ENCODE measurements at regions not wholly inside any gene's neighbourhood (a gene's known extent, or its start where the extent isn't known, plus 50 kb on each side); places are given as distances from the start of the nearest gene placed in this dataset.
"Not testable (repeated sequence)": the region's sequence is repeated elsewhere in the genome, so short reads cannot be mapped to it uniquely, and the experiment has no call there.

DNA sequence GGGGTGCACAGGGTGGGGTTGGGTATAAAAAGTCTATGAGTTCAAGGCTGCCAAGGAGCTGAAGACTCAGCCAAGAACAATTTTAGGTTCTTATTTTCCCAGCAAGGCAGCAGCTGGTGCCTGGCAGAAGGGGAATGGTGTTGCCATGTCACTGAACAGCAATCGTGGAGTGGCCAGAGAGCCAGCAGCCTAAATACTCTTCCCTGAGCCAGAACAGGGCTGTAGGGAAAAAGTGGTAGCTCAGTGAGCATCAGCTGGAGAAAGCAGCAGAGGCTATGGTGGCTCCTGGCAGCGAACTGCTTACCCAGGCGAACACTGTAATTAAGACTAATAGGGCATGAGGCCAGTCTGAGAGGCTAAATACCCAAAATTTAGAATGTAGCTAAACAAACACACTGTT, 334.9 kb downstream of the RMST start:
- no peak for DNase-seq

DNA sequence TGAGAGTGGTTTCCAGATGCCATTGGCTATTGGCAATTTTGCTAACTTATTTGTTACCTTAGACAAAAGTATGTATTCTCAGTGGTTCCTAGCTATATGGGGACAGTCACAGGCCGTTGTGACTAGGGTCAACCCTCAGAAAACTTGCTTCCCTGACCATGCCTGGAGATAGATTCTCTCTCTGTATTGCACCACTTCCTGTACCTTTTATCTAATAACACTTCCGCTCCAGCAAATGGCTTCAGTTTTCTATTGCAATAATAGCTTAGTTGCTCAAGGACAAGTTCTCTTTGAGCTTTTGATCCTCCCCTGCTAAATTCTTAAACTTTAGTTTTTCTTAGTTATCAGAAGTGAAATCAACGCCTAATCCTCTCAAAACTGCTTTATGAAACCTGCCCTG, 338.0 kb downstream of the RMST start:
- DNase-seq, result no peak

DNA sequence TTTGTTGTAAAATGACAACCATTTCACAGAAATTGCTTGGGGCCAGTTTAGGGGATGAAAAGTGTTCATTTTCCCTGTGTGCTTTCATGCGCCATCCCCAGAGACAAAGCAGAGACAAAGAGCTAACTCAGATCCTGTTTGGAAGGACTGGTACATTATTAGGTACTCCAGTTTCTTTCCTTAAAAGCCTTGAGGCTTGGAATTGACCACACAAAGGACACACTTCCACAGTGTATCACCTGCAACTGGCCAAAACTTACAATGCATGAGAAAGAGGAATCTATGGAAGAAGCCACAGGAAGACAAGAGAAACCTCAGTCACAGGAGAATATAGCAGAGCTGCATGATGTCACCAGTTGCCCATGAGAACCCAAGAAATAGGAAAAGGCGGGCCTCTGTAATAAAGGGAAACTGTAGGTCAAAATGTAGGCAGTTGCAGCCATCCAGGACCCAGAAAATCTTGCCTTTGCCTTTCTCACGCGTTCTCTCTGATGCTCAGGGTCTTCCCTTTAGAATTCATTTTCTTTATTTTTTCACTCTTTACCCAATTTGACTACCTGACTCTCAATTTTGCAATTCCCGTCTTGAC, 339.0 kb downstream of the RMST start:
- DNase-seq, result no peak

DNA sequence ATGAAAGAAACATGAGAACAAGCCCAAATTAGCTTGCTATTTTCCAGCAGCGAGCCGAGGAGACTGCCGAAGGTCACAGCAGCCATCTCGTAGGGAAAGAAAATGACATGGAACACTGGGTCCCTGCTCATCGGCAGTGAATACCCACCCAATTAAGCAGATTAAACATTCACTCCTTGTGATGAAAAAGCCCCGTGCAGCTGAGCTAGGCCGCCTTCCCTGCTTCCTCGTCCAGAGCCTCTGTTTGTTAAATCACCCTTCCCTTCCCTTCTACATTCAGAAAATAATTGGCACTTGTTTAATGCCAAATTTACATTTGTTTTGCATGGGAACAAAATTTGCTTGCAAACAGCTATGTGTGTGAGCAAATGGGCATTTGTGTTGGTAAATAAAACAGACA, 342.5 kb downstream of the RMST start:
- no peak for DNase-seq

DNA sequence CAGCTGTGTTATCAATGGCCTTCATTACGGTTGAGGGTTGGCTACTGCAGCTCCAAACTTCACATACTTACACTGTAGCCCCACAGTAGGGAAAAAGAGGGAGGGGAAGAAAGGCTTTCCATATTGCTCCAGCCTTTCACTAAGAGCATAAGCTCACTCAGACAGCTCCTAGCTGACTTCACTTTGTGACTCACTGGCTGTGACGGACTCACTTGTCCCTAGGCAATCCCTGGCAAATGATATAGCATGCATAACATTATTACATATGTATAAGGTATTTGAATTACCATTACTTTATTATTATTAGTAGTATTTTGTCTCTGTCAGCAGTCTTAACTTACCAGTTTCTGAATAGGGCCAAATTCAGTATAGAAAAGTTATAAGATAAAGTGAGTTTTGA, 350.7 kb downstream of the RMST start:
- no peak for DNase-seq

DNA sequence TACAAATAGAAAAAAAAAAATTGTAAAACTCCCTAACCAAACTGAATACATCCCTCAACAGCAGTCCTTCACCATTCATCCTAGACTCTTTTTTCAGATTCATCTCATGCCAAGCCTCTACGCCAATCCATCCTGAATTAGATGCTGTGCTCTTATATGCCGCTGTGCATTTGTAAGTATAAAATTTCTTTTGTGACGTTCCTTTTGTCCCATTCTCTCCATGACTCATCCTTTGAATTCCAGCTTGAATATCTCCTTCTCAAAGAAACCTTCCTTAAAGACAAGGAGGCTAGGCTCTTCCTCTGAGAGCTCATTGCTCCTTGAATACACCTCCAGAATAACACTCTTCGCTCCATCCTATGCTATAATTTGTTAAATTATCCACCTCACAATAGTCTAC, 359.2 kb downstream of the RMST start:
- DNase-seq, result no peak

DNA sequence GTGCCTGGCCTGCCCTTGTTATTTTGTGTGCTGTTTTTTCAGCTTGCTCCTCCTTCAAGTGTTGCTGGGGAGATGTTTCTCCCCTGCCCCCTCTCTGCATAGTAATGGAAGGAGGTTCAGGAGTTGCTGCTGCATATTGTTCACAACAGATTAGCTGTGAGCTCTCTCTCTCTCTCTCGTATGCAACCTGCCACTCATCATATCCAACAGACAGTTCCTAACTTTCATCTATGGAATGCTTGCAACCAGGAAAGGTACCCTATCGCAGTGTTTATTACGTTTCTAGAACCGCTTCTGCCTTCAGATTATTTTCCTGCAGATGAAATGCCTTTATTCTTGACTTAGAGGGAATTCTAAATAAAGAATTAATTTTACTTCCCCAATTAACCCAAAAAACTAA, 372.9 kb downstream of the RMST start:
- DNase-seq, result no peak

DNA sequence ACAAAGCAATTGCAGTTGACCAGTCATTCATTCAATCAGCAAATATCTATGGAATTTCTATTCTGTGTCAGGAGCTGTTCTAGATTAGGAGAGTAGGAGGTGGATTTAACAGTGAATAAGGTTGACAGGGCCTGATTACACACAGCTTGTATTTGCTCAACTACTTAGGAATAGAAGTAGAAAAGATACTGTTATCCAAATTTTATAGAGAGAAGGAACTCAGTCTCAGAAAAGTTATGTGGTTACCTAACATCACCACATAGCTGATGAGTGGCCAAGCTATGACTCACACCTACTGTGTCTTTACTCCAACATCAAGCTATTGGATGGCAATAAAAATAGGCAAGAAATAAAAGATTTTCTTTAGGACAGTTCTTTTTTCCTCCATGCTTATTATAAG, 374.8 kb downstream of the RMST start:
- DNase-seq, result peak in 1 of 3 donors; percentile 2

DNA sequence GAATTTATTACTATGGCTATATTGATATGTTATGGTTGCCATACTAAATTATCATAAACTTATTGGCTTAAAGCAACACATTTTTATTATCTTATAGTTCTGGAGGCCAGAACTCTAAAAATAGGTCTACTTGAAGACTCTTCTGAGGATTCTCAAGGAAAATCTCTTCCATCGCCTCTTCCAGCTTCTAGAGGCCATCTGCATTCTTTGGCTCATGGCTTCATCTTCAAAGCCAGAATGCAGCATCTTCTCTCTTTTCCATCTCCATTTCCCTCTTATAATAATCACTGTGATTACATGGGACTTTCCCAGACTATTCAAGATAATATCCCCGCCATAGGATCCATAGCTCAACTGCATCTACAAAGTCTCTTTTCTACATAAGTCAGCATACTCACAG, 385.4 kb downstream of the RMST start:
- peak; percentile 3 to 65 (median 4) for DNase-seq

DNA sequence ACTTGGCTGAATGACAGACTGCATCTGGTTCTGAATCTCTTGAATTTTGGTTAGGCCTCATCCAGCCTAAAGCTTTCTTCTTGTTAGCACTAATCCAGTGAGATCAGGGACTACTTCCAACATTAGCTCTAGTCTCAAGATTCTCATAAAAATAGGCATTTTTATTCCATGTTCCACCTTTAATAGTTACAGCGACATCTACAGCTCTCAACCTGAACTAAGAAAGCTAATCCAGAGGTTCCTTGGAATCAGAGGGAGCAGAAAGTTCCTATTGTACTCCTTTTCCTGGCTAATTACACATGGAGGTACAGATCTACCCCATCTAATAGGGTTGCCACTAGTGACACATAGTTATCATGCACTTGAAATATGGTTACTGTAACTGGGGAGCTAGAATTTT, 391.9 kb downstream of the RMST start:
- no peak for DNase-seq

DNA sequence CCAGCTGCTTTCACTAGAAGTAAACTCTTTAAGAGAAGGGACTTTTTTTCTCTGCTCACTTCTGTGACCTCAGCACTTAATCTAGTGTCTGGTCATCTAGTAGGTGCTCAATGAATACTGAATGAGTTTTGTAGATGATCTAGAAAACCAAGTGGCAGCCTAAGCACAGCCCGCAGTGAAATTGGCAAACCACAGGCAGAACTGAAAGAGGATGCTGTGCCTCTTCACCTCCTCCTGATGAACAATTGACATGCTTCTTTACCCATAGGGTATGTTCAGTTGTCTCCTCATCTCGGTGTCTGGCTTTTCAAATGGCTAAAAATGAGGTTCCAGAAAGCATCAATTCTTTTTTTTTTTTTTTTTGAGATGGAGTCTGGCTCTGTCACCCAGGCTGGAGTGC, 399.5 kb downstream of the RMST start:
- no peak for DNase-seq

DNA sequence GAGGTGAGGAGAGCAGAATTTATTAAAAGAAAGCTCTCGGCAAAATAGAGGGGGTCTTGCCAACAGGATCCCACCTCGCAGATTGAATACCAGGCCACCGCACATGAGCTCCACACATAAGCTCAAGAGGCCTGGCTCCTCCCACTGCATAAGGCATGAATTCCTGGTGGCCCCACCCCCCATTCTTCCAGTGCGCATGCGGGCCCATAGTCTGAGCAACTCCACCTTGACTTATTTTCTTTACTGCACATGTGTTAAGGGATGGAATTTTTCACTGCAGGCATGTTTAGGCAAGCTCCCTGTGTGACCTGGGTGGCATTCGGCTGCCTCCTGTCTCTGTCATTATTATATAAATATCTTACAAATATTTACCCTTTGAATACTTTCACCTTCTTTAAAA, 412.5 kb downstream of the RMST start:
- no peak for DNase-seq

DNA sequence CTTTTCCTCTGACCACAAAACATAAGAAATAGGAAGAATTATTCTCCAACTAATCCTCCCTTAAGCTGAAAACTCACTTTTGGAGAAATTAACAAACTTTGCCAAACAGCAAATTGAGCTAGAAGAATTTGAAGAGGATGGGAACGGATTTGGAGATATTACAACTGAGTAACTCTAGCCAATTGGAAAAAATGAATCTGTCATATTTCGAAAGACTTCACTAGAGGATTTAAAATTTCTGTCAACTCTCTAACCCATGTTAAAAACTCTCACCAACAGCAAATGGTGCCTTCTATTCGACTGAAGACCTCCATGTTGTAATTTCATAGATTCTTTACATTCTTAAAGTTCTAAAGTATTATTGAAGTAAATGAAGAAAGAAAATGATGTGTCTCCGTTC, 414.2 kb downstream of the RMST start:
- DNase-seq, result no peak

DNA sequence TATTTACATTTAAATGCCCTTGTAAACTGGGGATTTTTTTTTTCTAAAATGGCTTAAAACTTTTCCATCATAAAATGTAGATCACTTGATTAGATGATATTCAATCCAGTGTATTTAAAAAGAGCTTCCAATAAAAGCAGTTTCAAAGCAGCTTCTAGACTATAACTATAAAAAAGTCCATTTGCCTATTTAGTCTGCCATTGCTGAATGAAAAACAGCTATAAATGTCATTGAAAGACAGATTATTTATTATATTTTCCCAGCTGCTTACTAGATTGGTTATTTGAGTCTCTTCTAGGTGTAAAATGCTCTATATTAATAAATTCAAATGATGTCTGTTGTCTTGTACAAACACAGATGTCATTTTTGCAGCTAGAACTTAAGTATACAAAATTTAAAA, 414.8 kb downstream of the RMST start:
- DNase-seq, result no peak

DNA sequence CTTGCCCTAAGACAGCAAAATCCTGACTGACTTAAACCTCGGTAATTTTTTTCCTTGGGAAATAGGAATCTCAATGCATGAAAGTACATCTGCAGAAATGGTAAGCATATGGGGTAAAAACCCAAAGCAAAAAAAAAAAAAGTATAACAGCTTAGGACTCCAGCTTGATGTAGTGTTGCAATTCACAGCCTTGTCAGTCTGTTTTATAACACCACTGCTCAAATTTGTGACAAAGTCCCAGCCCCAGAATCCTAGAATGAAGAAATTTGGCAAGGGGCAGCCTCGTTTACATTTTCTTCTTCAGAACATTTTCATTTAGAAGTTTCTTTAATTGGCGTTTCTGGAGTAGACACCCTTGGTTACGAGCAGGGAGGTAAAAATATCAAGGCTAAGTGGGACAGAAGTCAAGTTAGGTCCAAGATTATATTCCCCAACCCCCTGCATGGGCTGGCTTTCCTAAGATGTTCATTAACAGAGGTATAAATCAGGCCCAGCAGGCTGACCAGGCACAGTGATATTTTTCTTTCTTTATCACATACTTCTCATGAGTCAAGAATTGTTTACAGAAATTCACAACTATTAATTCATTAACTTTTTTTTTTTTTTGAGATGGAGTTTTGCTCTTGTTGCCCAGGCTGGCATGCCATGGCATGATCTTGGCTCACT, 424.0 kb downstream of the RMST start:
- no peak for DNase-seq

DNA sequence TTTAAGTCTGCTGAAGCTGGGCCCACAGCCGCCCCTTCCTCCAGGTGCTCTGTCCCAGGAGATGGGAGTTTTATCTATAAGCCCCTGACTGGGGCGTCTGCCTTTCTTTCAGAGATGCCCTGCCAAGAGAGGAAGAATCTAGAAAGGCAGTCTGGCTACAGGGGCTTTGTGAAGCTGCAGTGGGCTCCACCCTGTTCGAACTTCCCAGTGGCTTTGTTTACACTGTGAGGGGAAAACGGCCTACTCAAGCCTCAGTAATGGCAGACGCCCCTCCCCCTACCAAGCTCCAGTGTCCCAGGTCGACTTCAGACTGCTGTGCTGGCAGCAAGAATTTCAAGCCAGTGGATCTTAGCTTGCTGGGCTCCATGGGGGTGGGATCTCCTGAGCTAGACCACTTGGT, 435.3 kb downstream of the RMST start:
- DNase-seq, result not testable (repeated sequence)

DNA sequence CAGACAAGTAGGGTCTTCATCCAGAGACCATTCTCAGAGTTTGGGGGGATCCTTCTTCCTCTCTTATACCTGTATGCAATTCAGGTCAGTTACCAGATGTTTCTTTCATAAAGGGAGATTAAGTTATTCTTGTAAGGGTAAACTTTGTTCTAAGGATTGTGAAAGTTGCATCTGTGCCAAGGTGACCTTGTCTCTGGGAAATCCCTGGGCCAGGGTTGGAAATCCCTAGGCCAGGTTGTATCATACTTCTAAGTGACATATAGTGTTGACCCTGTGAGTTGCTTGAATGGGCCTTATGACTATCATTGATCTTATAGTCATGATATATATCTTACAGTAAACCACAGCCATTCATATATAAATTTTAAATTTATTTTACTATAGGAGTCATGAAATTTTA, 436.9 kb downstream of the RMST start:
- no peak for DNase-seq

DNA sequence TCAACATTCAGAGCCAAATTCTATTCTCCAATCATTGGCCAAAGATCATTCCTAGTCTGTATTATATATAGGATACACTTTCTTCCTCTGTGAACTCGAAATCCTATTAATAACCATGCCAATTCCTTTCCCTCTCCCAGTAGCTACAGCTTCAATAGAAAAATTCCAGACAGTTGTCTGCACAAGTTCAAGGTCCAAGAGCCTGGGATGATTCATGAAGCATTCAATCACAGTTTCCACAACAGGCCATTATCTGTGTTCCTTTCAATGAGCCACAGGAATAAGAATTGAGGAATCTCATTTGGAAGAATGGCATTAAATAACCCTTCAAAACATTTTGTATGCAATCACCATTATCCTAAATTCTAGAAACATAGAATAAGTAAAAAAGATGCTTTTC, 437.4 kb downstream of the RMST start:
- peak in 1 of 3 donors; percentile 10 for DNase-seq

DNA sequence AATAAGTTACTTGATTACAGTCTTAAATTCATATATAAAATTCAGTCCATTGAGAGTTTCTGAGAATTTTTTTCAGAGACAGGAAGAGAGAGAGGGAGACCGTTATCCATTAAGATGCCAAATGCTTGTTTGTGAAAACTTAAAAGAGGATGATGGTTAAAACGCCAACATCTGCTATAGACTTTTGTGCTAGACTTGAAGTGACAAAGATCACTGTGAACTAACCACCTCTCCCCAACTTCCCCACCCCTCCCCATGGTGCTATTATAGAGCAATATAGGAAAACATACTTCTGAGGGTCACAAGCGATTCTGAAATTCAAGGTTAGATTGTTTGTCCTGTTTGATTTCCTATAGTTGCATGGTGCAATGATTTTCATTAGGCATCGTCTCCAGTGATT, 440.8 kb downstream of the RMST start:
- DNase-seq, result no peak

DNA sequence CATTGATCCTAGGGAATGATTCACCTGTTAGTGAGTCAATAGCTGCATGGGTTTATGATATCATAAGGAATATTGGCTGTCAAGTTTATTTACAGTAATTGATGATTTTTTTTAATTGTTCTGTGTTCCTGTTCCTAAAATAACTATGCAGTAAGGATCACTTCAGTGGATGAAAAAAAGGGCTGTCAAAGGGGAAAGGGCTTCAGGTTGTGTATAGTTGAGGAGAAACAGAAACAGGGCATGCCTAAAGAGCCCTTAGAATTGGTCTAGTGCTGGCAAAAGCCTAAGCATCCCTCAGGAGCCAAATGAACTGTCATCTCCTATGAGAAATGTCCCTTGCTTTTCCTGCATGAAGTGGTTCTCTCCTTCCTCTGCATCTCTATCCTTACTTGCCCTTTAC, 444.9 kb downstream of the RMST start:
- DNase-seq, result no peak

DNA sequence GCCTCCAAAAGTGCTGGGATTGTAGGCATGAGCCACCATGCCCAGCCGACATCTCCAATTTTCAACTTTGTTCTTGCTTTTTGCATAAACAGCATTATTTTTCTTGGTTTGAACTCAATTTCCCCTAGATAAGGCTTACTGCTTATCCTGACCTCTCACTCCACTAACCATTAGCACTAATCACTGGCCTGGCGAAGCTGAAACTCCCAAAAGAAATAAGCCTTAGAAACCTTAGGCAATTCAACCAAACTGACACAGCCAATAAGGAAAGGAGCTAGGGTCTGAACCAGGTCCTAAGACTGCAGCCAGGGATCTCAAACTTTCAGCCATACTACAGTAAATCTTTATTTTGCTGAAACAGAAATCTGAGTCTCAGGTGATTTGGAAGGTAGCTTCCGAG, 448.0 kb downstream of the RMST start:
- DNase-seq, result no peak

DNA sequence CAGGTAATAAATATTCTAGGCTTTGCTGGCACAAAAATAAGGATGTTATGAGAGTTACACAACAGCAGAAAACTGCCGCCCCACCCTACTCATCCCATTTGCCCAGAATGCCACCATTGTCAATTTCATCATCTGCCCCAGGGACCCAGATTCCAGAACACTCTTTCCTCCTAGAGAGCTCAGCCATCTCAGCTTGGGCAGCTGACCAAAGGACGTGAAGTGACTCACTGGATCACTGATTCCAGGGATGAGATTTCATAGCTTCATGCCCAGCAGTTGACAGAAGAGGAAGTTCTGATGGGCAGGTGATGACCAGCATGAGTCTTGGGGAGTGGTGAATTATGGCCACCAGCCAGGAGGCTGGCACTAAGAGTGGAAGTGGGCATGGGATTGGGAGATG, 450.3 kb downstream of the RMST start:
- no peak for DNase-seq

DNA sequence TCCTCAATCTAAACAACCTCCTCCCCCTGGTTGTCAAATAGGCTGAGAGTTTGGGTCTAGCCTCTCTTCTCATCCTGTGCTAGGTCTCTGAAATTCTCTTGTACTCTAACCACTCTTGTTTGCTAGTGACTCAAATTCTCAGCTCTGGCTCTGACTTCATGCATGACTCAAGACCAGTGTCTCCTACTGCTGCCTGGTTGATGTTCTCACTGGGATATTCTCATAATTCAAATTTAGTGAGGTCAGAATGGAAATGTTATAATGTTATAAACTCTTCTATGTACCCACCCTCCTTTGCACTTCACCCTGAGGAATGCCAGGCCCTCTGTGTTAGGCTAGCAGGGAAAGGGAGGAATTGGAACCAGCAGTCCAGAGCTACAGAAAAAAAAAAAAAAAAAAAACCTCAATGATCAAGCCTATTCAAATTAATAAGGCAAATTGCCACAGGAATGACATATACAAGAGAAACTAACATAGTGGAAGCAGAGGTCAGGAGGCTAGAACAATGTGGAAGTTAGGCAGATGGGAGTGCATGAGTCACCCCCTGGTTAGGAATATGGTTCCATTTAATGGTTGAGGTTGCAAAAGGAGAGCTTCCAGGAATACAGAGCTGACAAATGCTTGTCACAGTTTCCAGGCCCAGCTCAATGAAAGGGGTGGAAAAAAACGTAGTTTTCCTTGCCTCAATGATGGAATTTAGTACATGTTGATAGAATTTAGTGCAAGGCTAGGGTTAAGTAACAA, 459.5 kb downstream of the RMST start:
- peak in 1 of 3 donors; percentile 81 for DNase-seq

DNA sequence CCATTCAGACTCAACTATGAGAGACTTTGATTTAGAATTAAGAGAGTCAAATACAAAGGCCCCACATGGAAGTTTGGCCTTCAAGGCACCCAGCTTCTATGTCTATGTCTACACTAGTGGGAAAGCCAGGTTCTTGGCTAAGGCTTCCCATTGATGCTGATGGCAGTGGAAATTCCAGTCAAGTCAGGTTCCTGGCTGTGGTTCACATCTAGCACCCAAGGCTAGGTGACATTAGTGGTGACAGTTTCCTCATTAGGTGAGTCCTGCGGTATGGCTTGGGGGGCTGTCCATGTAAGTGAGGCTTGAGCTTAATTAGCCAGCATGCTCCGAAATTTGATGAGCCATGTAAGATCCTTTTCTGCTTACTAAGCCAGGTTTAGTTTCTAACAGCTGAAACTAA, 460.9 kb downstream of the RMST start:
- no peak for DNase-seq
